Stromal cell of bone marrow (primary cell): ENCODE measurements at regions not wholly inside any gene's neighbourhood (a gene's known extent, or its start where the extent isn't known, plus 50 kb on each side); places are given as distances from the start of the nearest gene placed in this dataset.

Experiments used
- DNase-seq: peaks from one replicate; pipeline ENCODE4 v3.0.0-alpha.2; 2012; ENCODE audit warnings: low read depth

DNA sequence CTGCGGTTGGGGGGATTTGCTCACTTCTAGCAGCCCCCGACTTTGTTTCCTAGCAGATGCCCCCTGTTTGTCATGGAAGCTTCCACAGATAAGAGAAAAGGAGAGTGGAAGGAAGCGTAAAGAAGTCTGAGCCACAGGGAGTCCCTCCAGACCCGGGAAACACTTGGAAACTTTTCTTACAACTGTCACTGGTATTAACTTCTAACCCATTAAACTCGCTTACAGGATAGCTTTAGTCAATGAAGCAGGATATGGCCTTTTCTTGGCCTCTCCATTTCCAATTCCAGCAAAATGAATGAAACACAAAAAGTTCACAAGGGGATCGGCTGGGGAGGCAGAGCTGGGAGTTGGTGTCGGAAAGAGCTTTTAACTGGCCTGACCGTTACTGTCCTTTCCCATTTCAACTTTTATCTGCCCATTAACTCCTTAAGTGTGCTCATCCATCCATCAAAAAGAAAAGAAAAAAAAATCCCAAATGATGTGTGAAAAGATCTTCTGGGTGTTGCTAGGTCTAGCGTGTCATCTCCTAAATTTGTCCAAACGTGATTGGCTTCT, 231.9 kb upstream of the ARGLU1 start:
- no peak for DNase-seq

DNA sequence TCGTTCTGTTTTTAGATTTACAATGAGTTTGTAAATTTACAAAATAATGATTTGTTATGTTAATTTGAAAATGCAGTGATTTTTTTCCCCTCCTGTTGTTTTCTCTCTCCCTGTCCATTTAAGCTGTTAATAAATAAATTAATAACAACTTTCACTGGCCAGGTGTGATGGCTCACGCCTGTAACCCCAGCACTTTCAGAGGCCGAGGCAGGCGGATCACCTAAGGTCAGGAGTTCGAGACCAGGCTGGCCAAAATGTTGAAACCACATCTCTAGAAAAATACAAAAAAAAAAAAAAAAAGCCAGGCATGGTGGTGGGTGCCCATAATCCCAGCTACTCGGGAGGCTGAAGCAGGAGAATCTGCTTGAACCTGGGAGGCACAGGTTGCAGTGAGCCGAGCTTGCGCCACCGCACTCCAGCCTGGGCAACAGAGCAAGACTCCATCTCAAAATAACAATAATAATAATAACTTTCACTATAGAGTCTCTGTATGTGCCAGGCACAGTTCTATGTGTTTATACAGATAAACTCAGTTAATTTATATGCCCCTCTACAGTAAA, 229.2 kb upstream of the ARGLU1 start:
- DNase-seq, result no peak

DNA sequence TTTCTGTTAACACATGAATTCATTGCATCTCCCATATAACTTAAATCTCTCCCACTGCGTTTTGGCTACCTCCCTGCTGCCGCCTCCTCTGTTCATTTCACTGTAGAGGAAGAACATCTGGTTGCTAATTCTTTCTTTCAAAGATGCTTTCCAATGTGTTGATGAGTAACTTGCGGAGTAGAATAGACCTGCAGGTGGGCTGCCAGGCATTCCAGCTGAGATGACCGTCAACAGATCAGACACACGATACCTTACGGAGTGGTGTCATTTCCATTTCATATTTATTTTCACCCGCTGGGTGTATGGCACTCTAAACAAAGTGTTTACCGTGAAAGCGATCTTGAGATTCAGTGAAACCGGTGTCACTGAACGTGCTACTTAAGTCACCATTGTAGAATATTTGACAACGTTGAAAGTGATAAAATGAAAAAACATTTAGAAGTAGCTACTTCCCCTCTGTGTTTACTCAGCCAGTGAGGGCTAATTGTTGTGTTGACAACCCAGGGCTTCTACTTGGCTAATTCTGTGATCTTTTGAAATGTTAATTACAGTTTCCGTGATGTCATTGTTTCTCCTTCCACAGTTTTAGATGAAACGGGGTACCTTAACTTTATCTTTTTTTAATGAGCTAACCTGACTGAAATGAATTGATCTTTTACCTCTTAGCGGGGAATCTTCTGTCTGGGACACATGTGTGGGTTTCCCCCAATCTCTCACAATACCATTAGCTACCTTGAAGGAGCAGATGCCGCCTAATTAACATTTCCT, 228.5 kb upstream of the ARGLU1 start:
- DNase-seq, result no peak

DNA sequence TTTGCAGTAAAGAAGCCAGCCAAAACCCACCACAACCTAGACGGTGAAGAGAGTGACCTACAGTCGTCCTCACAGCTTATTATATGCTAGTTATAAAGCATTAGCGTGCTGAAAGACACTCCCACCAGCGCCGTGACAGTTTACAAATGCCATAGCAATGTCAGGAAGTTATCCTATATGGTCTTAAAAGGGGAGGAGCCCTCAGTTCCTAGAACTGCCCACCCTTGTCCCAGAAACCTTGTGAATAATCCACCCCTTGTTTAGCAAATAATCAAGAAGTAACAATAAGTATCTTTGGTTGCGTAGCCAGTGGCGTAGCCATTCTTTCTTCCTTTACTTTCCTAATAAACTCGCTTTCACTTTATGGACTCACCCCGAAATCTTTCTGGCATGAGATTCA, 227.9 kb upstream of the ARGLU1 start:
- DNase-seq, result no peak

DNA sequence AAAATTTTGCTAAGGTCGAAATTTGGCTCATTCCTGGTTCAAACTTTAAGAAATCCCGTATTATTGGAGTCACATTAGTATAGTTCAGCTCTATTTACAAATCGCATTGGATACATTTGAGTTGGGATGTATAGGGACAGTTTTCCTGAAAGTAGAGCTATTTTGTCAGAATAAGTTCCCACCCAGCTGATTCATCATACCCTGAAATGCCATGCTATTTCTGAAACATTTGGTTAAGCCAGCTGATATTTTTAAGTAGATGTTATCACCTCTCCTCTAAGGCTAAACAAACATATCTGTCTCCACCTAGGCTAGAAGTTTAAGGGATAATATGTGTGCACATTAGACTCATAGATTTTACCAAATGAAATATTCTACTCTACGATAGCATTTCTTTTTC, 226.2 kb upstream of the ARGLU1 start:
- no peak for DNase-seq

DNA sequence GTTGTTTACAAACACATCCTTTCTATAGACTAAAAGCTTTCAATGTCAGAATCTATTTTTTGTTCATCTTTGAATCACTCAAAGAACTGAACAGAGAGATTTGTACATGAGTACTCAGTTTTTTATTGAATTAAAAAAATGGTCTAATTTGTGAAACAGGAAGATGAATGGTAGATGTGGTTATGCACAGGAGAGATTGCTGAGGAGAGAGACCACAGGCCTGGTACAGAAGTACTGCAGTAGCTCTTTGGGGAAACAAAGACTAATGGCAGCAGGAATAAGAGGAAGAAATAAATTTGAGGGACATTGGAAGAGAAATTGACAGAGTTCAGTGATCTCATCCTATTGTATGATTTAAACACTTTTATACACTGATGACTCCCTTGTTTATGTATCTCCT, 222.0 kb upstream of the ARGLU1 start:
- no peak for DNase-seq

DNA sequence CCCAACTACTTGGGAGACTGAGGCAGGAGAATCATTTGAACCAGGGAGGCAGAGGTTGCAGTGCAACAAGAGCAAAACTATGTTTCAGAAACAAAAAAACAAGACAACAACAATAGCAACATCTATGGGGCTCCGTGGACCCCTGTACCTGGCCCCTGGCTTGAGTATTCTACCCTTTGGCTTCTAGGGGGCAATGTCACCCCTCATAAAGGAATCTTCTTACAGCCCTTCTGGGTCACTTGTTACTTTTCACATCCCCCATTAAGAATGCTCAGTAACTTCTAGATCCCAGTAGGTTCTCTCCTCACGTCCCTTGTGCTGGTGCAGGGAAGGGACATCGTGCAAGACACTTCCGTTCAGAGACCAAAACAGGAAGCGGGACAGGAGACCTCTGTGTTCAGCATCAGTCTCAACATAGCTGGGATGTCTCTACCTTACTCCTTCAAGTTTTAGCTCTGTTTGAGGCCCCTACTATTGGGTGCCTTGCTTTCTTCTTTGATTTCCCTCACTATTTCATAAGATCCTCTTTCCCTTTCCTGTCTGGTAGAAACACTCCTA, 218.1 kb upstream of the ARGLU1 start:
- no peak for DNase-seq

DNA sequence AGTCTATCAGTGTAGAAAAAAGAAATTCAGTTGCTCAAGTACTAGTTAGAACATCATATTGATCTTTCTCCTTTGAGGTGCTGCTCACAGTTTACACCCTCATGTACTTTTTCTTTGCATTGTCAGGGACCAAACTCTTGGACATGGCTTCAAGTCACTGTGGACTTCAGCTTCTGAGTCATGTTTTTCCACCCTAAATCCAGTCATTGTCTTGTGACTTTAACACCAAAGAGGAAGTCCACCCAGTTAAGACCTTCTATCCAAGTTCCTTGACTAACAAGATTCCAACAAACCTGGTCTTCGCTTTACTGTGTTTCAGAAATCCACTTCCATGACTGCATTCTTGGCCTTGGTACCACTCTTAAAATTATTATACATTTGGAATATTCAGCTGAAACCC, 206.7 kb upstream of the ARGLU1 start:
- DNase-seq, result no peak

DNA sequence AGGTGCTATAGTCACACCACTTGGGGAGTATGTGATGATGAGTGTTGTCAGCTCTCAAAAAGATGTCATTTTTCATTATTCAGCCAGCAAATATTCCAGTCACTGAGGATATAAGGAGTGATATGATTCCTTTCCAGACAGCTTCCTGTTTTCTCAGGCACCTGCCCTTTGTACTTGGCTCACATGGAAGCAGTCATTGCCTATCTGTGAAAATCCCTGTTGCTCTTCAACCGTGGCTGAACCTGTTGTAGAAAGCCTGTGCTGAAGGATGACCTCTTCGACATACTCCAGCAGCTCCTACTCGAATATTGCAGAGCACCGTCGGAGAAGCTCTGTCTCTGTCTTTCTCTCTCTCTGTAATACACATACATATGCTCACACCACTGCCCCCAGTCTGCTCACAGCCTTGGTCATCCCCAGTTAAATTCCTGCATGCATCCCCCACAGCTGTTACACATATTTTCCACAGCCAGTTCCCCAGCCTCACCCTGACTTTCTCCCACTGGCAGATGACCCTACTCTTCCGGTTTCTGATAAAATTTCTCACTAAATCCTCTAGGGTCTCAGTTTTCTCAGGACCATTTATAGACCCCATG, 204.2 kb upstream of the ARGLU1 start:
- DNase-seq, result no peak

DNA sequence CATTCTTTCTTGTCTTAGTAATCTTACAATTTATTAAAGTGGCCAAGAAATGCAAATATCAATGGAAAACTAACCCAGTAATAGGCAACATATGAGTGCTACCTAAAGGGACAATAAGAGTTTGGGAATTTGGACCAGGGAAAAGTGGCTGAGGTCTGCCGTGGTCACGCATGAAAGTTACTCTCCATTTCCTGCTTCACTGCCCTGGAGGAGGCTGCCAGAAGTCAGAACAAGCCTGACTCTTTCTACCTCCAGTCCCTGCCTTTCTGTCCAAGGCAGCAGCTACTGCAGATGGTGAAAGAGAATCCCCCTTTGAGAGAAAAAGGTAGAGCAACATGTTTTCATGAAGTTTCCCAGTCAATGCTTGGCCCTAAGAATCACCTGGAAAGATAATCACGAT, 201.1 kb upstream of the ARGLU1 start:
- DNase-seq, result no peak

DNA sequence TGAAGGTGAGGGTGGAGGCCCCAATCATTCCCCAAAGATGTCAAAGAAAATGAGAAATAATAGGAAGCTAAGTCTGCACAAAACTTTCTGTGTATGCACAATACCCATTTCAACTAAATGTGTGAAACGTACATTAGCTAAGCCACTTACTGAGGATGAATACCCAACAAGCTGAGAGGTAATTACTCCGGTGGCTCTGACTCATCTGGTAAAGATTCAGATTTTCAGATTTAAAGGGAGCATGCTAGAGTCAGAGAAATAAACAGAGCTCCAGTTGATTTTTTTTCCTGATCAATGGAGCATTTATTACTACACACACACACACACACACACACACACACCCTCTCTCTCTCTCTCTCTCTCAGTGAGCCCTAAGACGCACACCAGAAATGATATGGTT, 194.8 kb upstream of the ARGLU1 start:
- DNase-seq, result no peak

DNA sequence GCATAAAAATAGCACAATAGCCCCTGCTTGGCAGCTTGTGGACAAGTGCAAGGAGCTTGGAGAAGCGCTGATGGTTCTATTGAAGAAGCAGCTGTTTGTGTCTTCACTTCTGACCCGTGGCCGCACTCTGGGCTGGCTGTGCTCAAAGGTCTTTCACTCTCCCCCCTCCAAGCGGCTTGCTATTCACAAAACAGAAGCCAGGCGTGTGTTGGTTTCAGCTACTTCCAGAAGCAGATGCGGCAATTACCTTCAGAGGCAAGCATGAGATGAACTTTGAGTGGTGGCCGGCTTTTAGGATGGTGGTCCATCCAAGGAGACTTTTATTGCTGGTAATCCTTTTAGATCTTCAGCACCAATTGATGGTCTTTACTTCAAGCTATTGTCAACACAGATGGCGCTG, 188.5 kb upstream of the ARGLU1 start:
- DNase-seq, result no peak

DNA sequence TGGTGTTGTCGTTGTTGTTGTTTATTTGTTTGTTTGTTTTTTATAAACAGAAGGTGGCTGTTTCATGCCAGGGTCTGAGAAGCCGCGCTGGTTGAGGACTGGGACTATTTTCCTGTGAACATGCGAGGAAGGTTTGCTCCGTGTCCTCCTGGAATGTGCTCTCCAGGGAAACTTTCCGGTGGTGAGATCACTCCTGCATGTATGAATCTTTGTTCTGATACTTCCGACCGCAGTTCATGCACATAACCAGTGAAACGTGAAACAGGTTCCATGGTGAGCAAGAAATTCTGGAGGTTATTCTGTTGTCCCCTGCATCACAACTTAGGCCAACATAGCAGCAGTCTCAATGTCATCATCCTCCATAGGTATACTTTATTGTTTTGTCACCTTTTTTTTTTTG, 187.6 kb upstream of the ARGLU1 start:
- no peak for DNase-seq

DNA sequence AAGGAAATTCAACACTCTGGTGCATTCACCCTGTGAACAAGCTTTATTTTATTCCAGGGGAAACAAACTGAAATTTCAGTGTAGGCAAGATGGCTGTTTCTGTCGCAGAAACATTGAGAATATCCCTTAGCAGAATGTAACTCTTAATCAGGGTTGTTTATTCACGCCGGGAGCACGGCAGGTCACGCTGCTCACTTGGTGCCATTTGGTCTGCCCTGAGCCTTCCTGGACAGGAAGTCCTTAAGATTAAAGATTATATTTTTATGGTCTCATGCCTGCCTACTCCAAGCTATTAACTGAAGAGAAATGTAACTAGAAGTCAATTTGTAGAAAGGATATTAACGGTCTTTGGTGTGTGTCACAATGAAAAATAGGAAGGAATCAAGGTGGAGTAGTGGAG, 185.3 kb upstream of the ARGLU1 start:
- DNase-seq, result no peak

DNA sequence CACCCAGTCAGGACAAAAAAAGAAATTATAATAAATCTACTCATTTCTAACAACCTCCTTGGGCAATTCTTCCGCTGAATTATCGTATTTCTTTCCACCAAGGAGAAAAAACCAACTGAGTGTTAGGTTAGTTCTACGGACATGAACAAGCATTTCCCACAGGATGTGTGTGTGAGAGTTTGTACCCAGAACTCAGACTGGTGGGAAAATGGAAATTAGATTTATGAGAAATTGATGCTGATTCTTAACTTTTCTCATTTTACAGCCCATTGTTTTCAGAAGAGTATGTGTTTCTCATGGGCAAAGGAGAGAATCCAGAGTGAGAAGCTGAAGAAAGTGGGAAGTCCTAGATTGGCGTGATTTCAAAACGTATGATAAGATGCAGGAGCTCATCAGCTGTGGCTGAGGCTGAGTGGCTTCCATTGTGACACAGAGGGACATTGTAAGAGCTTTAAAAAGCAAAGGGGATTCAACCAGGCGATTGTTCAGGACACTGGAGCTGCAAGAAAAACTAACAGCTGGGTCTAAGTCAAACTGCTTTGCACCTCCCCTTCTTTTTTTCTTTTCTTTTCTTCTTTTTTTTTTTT, 184.7 kb upstream of the ARGLU1 start:
- DNase-seq, result no peak

DNA sequence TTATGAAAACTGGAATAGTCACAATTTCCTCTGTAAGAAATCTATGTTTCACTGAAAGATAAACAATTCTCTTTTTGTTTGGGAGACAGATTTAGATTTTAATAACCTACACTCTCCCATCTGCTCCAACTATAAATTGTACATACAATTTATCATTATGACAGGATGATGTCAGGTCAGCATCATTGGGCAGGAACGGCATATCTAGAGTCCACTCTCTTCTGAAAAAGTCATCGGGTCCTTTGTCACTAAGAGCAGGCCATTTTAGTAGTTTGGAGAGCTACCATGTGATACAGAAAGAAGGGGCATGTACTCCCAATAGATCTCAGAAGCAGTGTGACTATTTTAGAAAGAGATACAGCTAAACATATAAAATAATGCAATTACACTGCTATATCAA, 180.8 kb upstream of the ARGLU1 start:
- DNase-seq, result no peak

DNA sequence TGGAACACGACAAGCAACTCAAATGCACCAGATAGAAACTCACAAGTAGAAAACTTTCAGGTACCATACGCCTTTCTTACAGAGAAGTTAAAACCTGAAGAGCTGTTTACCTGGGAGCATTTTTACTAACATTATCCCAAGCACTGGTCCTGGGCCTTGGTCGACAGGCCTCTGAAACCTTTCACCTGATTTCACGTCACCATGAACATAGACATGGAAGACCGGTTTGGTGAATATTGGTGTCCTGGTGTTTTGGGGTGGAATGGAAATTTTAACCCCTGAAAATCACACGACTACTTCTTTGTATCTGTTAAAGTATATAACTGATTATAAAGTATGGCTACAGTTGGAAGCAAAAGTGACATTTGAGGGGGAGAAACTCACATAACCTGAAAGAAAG, 176.6 kb upstream of the ARGLU1 start:
- DNase-seq, result no peak

DNA sequence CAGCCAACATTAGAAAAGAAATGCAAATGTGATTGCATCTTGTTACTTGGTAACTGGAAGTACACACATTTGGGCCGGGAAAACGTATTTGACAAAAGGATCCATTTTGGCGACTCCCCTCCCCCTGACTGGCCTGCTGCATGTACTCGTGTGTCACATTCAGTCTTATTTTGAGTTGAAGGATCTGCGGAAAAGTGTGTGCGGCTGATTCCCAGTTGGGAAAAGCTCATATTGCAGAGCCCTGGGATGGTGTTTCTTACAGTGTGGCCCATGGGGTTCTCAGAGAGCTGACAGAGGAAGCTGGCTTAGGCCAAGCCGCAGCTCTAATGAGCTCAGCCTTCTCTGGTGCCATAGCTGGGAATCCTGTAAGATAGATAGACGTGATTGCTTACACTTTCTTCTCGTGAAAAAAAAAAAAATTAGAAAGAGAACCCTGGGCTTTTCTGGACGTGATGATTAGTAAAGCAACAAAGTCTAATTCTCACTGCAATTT, 170.3 kb upstream of the ARGLU1 start:
- no peak for DNase-seq

DNA sequence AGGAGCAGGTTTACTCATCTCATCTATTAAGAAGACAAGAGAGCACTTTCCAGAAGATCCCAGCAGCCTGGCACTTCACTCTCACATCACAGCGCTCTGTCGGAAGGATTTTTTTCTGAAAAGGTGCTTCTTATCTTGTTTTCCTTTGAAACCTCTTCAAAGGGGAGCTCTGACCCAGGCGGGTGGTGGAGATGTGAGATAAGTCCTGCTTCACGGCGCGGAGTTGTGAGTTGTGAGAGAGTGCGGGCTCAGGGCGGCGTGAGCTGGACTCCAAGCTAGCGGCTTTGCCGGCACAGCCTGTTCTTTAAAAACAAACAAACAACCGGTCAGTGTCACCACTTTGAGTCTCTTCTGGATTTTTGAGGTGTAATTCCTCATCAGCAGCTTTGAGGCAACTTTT, 169.0 kb upstream of the ARGLU1 start:
- DNase-seq, result no peak

DNA sequence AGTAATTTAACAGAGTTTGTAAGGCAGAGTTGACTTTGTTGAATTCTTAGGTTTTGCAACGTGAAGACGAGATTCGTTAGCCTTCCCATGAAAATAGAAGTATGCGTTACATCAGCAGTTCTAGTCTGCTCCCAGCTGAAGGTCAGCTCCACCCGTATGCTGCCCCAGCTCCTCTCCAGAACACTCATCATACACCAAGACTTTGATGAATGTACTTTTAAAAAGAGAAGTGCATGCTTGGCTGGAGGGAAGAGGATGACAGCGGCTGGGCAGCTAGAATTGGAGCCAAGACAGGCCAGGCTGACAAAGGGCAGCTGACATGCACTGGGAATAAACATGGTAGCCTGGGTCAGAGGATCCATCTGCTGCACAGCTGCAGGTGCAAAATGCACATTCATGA, 166.3 kb upstream of the ARGLU1 start:
- DNase-seq, result no peak

DNA sequence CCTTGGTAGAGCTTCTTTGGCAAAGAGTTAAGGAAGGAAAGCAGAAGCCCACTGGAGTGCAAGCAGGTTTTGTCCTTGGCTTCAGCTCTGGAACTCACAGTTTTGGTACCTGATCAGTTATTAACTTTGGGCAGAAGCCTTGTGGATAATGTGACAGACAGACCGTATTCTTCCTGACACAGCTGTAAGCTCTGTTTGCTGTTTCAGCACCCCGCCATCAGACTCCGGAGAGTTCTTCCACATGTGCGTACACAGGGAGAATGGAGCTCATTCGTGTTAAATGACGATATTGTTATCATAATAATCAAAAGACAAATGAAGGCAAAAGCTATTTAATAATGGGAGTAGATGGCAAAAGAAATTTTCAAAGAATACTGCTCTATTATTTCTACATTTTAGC, 155.1 kb upstream of the ARGLU1 start:
- no peak for DNase-seq

DNA sequence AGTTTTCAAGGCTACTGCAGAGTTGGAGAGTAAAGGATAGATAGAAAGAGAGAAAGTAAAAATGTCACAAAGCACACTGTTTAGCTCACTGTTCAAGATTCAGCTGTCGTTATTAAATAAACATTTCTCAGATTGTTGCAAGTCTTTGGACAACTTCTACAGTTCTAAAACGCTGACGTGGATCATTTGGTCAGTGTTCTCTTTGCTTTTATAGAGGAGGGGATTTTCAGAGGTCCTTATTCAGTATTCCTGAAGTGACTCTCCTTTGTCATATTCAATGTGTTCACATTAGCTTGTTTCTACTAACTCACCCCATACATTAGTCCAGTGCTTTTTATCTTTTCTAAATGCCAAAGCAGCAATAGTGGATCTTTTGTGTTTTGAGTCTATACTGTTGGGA, 154.7 kb upstream of the ARGLU1 start:
- no peak for DNase-seq

DNA sequence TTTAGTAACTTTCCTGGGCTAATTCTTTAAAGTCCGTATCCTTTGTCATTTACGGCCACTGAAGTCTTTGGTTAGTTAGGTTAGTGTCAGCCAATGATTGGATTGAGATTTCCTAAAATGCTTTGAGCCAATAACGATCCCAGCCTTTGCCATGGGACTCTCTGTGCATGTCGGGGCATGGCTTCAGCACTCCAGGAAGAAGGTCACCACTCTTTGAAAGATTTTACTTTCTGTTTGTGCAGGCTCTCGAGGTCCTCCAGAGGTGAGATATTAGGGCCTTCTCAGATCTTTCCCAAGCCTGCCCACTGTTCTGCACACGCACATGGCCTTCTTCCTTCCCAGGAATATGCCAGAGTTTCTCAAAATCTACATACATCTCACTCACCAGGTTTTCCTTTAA, 153.7 kb upstream of the ARGLU1 start:
- no peak for DNase-seq
